ENCODE measurements at regions not wholly inside any gene's neighbourhood (a gene's known extent, or its start where the extent isn't known, plus 50 kb on each side); places are given as distances from the start of the nearest gene placed in this dataset.

DNA sequence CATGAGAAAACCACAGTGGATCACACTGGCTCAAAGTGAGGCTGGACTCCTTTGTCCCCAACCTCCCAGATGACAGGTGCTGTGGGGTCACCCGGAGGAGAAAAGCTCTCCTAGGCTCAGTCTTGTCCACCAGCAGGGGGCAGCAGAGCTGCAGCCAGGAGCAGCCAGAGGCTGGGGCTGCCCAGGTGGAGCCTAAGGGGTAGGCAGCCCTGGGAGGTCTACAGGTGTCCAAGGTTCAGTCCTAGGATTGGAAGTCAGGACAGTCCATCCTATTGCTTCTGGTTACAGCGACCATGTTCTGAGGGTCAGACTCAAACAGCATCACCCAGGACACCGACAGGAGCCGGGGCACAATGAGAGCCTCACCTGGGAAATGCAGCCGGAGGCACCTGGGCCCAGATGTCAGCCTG lies 77.6 kb upstream of the IGLL5 start:
- no peaks in the 10 kb centered on the region for H3K36me3 Mint-ChIP-seq
- H3K9me3 Mint-ChIP-seq = no peaks in the 10 kb centered on the region
- peaks cover 11 to 26% (median 17%) of the 10 kb centered on the region in 3 donors for H3K4me1 Mint-ChIP-seq
- peak overlapping the region in 2 of 6 donors; percentile 42 to 82 for H3K27ac Mint-ChIP-seq
- H3K4me3 Mint-ChIP-seq = peak overlapping the region in 1 of 8 donors; percentile 47
- H3K27me3 Mint-ChIP-seq = peaks cover 0 to 3% (median 0%) of the 10 kb centered on the region in 3 donors
- ATAC-seq (ENCODE audit: low read depth in 2 of 2) = peak; percentile 73 to 80
- peak; percentile 47 for DNase-seq

GRCh38 chr22:22810471-22810870 lies 77.1 kb upstream of the IGLL5 start:
- Mint-ChIP-seq H3K27me3 (peaks cover 0 to 3% (median 2%) of the 10 kb centered on the region in 3 donors), H3K4me1 (peaks cover 11 to 26% (median 17%) of the 10 kb centered on the region in 3 donors), H3K36me3 (no peaks in the 10 kb centered on the region), H3K9me3 (no peaks in the 10 kb centered on the region), H3K27ac (no peak overlapping the region), H3K4me3 (no peak overlapping the region)
- DNase-seq (no peak), ATAC-seq (ENCODE audit: low read depth in 2 of 2) (no peak)

DNA sequence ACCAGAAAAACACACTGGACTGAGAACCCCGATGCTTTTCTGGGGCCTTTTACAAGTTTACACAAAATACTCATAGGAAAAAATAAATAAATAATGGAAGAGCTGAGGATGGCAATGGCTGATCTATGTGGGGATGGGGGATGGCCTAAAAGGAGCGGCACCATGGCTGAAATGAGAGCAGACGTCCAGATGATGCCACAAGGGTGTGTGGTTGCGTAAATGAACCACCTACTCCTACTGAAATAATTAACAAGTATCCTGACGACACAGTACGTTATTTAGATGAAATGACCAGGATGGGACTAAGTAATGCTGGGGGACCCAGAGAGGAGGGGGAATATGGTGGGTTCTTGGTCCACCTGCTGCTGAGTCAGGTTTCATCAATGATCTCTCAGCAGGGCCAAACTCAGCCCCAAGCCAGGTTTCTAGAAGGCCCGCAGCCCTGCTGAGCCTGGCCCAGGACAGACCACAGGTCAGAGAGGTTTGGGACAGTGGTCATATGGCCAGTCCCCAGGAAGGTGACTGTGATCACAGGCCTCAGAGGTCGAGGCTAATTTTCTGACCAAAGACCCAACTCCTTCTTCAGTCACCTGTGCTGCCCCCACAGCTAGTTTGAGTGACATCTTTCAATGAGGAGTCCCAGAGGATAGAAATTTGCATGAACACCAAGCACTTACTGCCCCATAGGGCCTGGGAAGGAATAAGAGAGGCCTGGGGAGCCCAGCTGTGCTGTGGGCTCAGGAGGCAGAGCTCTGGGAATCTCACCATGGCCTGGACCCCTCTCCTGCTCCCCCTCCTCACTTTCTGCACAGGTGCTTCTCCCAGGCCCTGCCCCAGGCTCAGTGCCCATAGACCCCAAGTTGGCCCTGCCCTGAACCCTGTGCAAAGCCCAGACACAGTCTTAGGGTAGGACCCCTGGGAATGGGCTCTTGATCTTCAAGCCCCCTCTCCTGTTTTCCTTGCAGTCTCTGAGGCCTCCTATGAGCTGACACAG lies 76.3 kb upstream of the IGLL5 start:
- no peak for DNase-seq
- peaks cover 4 to 10% (median 6%) of the 10 kb centered on the region in 3 donors for H3K27me3 Mint-ChIP-seq
- no peak for ATAC-seq (ENCODE audit: low read depth in 2 of 2)
- no peaks in the 10 kb centered on the region for H3K36me3 Mint-ChIP-seq
- H3K9me3 Mint-ChIP-seq = no peaks in the 10 kb centered on the region
- H3K4me3 Mint-ChIP-seq = peak overlapping the region in 6 of 8 donors; percentile 16 to 62 (median 38)
- peak overlapping the region in 4 of 6 donors; percentile 50 to 92 (median 83) for H3K27ac Mint-ChIP-seq
- peaks cover 18 to 35% (median 24%) of the 10 kb centered on the region in 3 donors for H3K4me1 Mint-ChIP-seq

- Mint-ChIP-seq H3K27ac (peak overlapping the region in 2 of 6 donors; percentile 76 to 88), H3K4me3 (peak overlapping the region in 5 of 8 donors; percentile 12 to 45 (median 25)), H3K4me1 (peaks cover 18 to 36% (median 24%) of the 10 kb centered on the region in 3 donors), H3K27me3 (peaks cover 10 to 11% (median 11%) of the 10 kb centered on the region in 3 donors), H3K9me3 (no peaks in the 10 kb centered on the region), H3K36me3 (no peaks in the 10 kb centered on the region)
- DNase-seq = peak; percentile 38
- peak; percentile 80 to 82 for ATAC-seq (ENCODE audit: low read depth in 2 of 2)
Measured at GRCh38 chr22:22812031-22812905, 75.3 kb upstream of the IGLL5 start.

GRCh38 chr22:22813126-22814075 lies 74.2 kb upstream of the IGLL5 start:
- Mint-ChIP-seq H3K36me3 (no peaks in the 10 kb centered on the region), H3K27ac (no peak overlapping the region), H3K27me3 (peaks cover 11 to 20% (median 14%) of the 10 kb centered on the region in 3 donors), H3K9me3 (no peaks in the 10 kb centered on the region), H3K4me3 (no peak overlapping the region), H3K4me1 (peaks cover 25 to 36% (median 31%) of the 10 kb centered on the region in 3 donors)
- DNase-seq (no peak), ATAC-seq (ENCODE audit: low read depth in 2 of 2) (no peak)

GRCh38 chr22:22814666-22815396 lies 72.8 kb upstream of the IGLL5 start:
- Mint-ChIP-seq H3K9me3 (no peaks in the 10 kb centered on the region), H3K27ac (no peak overlapping the region), H3K36me3 (no peaks in the 10 kb centered on the region), H3K4me1 (peaks cover 39 to 45% (median 44%) of the 10 kb centered on the region in 3 donors), H3K4me3 (no peak overlapping the region), H3K27me3 (peaks cover 11 to 20% (median 14%) of the 10 kb centered on the region in 3 donors)
- DNase-seq = no peak
- no peak for ATAC-seq (ENCODE audit: low read depth in 2 of 2)

GRCh38 chr22:22815397-22816170 lies 72.0 kb upstream of the IGLL5 start:
- H3K27ac Mint-ChIP-seq = no peak overlapping the region
- peaks cover 42 to 53% (median 49%) of the 10 kb centered on the region in 3 donors for H3K4me1 Mint-ChIP-seq
- no peaks in the 10 kb centered on the region for H3K9me3 Mint-ChIP-seq
- DNase-seq (no peak), ATAC-seq (ENCODE audit: low read depth in 2 of 2) (no peak)
- H3K27me3 Mint-ChIP-seq = peaks cover 11 to 20% (median 14%) of the 10 kb centered on the region in 3 donors
- no peaks in the 10 kb centered on the region for H3K36me3 Mint-ChIP-seq
- H3K4me3 Mint-ChIP-seq = no peak overlapping the region

DNA sequence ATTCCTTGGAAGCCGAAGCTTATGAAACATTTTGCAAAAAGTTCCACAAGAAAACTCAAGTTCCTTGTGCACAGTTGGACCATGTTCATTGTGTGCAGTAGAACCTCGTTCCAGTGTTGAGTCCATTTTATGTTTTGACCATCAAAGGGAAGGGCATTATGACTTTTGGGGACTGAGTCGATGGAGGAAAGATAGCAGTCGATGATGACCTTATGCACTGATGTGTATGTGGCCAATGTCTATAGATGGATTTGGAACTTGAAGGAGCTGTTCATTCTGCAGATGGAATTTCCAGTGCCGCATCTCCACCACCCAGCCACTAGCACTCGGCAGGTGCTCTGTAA lies 71.5 kb upstream of the IGLL5 start:
- no peak overlapping the region for H3K27ac Mint-ChIP-seq
- peaks cover 48 to 57% (median 51%) of the 10 kb centered on the region in 3 donors for H3K4me1 Mint-ChIP-seq
- no peak for ATAC-seq (ENCODE audit: low read depth in 2 of 2)
- no peaks in the 10 kb centered on the region for H3K9me3 Mint-ChIP-seq
- no peak for DNase-seq
- H3K36me3 Mint-ChIP-seq = no peaks in the 10 kb centered on the region
- no peak overlapping the region for H3K4me3 Mint-ChIP-seq
- H3K27me3 Mint-ChIP-seq = peaks cover 11 to 20% (median 14%) of the 10 kb centered on the region in 3 donors

DNA sequence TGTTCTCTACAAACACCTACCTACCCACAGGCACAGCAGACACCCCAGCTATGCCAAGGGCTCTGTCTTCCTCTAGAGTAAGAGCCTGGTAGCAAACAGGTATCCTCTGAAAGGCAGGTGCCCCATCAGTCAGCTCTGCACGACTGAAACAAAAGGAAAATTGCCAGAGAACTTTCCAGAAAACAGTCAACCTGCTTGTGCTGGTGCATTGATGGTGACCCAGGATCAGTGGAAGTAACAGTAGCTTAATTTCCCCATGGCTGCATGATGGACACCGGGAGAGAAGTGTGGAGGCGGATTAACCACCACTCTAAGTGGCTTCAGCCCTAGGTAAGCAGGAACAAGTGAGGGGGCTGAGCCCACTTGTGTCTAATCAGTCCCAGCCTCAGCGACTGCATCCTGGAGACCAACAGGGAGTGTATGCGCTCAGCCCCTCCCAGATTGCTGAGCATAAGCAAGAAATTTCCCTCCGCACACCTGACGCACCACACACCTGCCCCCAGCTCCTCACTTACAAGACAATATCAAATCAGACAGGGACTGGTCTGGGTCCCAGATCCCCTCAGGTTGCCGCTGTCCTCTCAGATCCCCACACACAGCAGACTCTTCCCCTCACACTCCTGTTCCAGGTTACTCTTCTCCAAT lies 70.7 kb upstream of the IGLL5 start:
- ATAC-seq (ENCODE audit: low read depth in 2 of 2) (no peak), DNase-seq (no peak)
- Mint-ChIP-seq H3K36me3 (no peaks in the 10 kb centered on the region), H3K4me3 (no peak overlapping the region), H3K27ac (peak overlapping the region in 2 of 6 donors; percentile 79 to 85), H3K9me3 (no peaks in the 10 kb centered on the region), H3K4me1 (peaks cover 50 to 57% (median 51%) of the 10 kb centered on the region in 3 donors), H3K27me3 (peaks cover 11 to 20% (median 14%) of the 10 kb centered on the region in 3 donors)

DNA sequence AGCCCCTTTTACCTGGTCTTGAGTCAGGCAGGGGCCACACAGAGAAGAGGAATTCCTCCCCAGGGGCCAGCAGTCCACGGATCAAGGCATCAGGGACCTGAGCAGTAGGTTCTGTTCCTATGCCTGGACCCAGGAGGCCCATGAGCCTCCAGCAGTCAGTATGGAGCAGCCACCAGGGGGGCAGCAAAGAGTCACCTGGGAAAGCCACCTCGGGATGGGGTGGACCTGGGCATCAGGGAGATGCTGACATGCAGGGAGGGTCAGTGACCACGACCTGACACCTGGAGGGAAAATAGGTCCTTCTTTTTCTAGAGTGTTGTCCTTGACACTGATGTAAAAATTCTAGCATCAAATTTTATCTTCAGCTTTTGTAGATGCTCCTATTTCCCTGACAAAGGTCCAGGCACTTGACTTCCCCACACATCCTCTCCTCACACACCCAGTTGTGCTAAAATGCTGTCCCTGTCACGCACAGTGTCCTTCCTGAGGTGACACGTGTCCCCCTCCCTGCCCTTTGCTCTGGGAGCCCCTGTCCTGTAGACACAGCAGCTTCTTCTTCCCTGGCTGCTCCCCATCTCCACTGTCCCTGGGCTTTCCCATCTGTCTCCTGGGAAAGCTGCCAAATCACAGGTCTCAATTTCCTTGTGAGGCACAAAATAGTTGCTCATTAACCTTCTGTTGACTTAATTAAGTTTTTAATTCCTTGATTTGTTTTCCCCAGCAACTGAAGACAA lies 70.0 kb upstream of the IGLL5 start:
- Mint-ChIP-seq H3K27ac (peak overlapping the region in 4 of 6 donors; percentile 41 to 85 (median 72)), H3K4me3 (no peak overlapping the region), H3K9me3 (no peaks in the 10 kb centered on the region), H3K4me1 (peaks cover 51 to 55% (median 51%) of the 10 kb centered on the region in 3 donors), H3K27me3 (peaks cover 11 to 20% (median 14%) of the 10 kb centered on the region in 3 donors), H3K36me3 (no peaks in the 10 kb centered on the region)
- DNase-seq (no peak), ATAC-seq (ENCODE audit: low read depth in 2 of 2) (no peak)

Data from naive B cell (primary cell).